Activated T-cell treated with anti-CD3 and anti-CD28 coated beads, Interleukin-2, amount 50 U/mL, for 72 hours (primary cell): ENCODE measurements at regions not wholly inside any gene's neighbourhood (a gene's known extent, or its start where the extent isn't known, plus 50 kb on each side); places are given as distances from the start of the nearest gene placed in this dataset.
"Not testable (repeated sequence)": the region's sequence is repeated elsewhere in the genome, so short reads cannot be mapped to it uniquely, and the experiment has no call there.

Source experiments
- ATAC-seq, 2 donors: fragments of 150-1000 bp; cut with Tn5 transposase; replicated peaks in 1 of 2; 2 replicates each; pipeline ENCODE4 v1.10.0; 2021; ENCODE audit warnings: moderate library complexity in 2 of 2, mild to moderate bottlenecking in 1 of 2
- DNase-seq, 2 donors: peaks; one replicate each; pipeline ENCODE4 v3.0.0; 2021 to 2022; ENCODE audit warnings: mixed read lengths in 1 of 2
- H3K27ac Mint-ChIP-seq: one replicate; pipeline ENCODE4 v1.8.0; 2022; ENCODE audit warnings: mild to moderate bottlenecking, moderate library complexity, mixed read lengths
- H3K27me3 Mint-ChIP-seq: one replicate; pipeline ENCODE4 v1.8.0; 2022; ENCODE audit warnings: low read depth, mixed read lengths
- H3K36me3 Mint-ChIP-seq, 2 donors: one replicate each; pipeline ENCODE4 v1.8.0; 2022; ENCODE audit warnings: mixed read lengths in 2 of 2, mild to moderate bottlenecking in 1 of 2; ENCODE audit not compliant: insufficient read depth in 2 of 2
- H3K4me1 Mint-ChIP-seq: one replicate; pipeline ENCODE4 v1.8.0; 2022; ENCODE audit warnings: low read depth, mixed read lengths
- H3K4me3 Mint-ChIP-seq, 2 donors: one replicate each; pipeline ENCODE4 v1.8.0; 2022; ENCODE audit warnings: mild to moderate bottlenecking in 2 of 2, mixed read lengths in 2 of 2, moderate library complexity in 2 of 2
- H3K9me3 Mint-ChIP-seq, 2 donors: one replicate each; pipeline ENCODE4 v1.8.0; 2022; ENCODE audit warnings: mixed read lengths in 2 of 2

GRCh38 chr16:33583702-33584101 lies 124.3 kb downstream of the TP53TG3F start:
- not testable (repeated sequence) for H3K27ac Mint-ChIP-seq, DNase-seq, H3K36me3 Mint-ChIP-seq, H3K9me3 Mint-ChIP-seq, H3K4me3 Mint-ChIP-seq, H3K4me1 Mint-ChIP-seq, ATAC-seq, H3K27me3 Mint-ChIP-seq

- DNase-seq, H3K4me3 Mint-ChIP-seq, H3K27ac Mint-ChIP-seq, H3K9me3 Mint-ChIP-seq, H3K36me3 Mint-ChIP-seq, H3K4me1 Mint-ChIP-seq, H3K27me3 Mint-ChIP-seq, ATAC-seq: not testable (repeated sequence)
Observed at GRCh38 chr16:33588589-33588988, 129.2 kb downstream of the TP53TG3F start.

- not testable (repeated sequence) for H3K27ac Mint-ChIP-seq, ATAC-seq, DNase-seq, H3K4me3 Mint-ChIP-seq, H3K9me3 Mint-ChIP-seq, H3K4me1 Mint-ChIP-seq, H3K27me3 Mint-ChIP-seq, H3K36me3 Mint-ChIP-seq
Observed at GRCh38 chr16:33593344-33593743, 133.9 kb downstream of the TP53TG3F start.

GRCh38 chr16:33595074-33595473 lies 135.7 kb downstream of the TP53TG3F start:
- H3K27ac Mint-ChIP-seq, H3K36me3 Mint-ChIP-seq, H3K9me3 Mint-ChIP-seq, ATAC-seq, H3K4me3 Mint-ChIP-seq, H3K27me3 Mint-ChIP-seq, DNase-seq, H3K4me1 Mint-ChIP-seq: not testable (repeated sequence)

- not testable (repeated sequence) for H3K4me1 Mint-ChIP-seq, H3K36me3 Mint-ChIP-seq, H3K9me3 Mint-ChIP-seq, DNase-seq, H3K4me3 Mint-ChIP-seq, H3K27ac Mint-ChIP-seq, ATAC-seq, H3K27me3 Mint-ChIP-seq
Observed at GRCh38 chr16:33601029-33601428, 141.6 kb downstream of the TP53TG3F start.

DNA sequence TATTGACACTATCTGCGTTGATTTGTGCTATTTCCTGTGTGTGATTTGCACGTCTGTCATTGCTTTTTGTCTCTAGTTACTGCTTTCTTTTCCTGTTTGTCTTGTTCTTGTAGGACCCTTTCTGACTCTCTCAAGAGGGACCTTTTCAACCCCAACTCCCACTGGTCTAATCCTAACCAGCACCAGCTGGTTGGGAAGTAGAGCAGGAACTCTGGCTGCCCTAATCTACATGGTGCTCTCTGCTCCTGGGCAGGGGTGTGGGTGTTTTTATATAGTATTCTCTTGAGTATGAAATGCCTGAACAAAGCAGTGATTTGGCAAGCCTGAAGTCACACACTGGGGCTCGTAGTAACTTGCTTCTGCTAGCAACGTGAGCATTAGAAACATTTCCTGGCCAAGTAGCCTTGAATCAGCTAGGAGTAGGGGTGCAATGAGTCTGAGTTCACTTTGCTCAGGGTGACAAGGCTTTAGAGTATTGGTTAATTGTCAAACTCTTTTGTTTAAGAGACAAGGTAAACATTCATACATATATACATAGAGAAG lies 164.2 kb downstream of the TP53TG3F start:
- H3K36me3 Mint-ChIP-seq, H3K4me1 Mint-ChIP-seq, H3K9me3 Mint-ChIP-seq, H3K4me3 Mint-ChIP-seq, H3K27ac Mint-ChIP-seq, H3K27me3 Mint-ChIP-seq, ATAC-seq, DNase-seq: not testable (repeated sequence)

DNA sequence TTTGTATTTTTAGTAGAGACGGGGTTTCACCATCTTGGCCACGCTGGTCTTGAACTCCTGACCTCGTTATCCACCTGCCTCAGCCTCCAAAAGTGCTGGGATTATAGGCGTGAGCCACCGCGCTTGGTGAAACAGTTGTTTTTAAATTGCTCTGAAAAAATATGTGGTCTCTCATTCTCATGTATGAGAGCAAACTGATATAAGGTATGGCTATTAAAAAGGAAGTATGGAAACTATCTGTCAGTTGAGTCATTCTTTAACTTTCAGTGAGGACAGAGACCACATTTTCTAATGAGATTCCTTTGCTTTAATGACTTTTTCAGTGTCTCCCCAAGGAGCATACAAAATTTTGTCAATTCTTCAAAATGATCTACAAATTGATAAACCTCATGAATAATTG lies 169.5 kb downstream of the TP53TG3F start:
- H3K4me1 Mint-ChIP-seq, ATAC-seq, H3K27ac Mint-ChIP-seq, DNase-seq, H3K9me3 Mint-ChIP-seq, H3K4me3 Mint-ChIP-seq, H3K36me3 Mint-ChIP-seq, H3K27me3 Mint-ChIP-seq: not testable (repeated sequence)

DNA sequence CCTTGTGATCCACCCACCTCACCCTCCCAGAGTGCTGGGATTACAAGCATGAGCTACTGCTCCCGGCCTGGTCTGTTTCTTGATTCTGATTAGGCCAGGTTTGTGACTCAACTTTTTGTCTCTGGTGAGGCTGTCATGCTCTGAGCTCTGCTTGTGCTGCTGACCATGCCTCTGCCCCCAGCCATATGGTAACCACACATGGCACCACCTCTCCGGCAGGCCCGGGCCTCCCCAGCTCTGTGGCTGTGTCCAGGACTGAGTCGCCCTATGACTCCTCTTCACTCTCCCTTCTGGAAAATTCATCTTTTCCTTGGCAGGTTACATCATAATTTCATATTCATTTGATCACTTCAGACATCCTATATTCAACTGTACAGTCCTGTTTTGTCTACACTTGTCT lies 172.3 kb downstream of the TP53TG3F start:
- not testable (repeated sequence) for ATAC-seq, H3K9me3 Mint-ChIP-seq

DNA sequence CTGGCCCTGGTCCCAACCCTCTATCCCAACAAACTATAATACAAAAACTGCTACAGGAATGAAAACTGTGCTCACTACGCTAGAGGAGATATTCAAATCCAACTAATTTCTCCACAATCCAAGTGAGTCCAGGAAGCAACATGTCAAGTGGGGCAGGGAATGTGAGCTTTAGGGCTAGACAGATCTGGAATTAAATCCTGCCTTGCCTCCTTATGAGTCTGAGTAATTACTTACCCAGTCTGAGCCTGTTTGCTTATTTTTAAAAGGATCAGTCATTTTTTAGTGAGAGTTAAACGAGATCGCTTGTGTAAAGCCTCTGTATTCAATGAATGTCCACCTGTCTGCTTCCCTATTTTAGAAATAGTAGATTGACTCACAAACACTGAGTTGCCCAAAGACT lies 174.6 kb downstream of the TP53TG3F start:
- not testable (repeated sequence) for H3K4me1 Mint-ChIP-seq, H3K27ac Mint-ChIP-seq, H3K4me3 Mint-ChIP-seq, H3K27me3 Mint-ChIP-seq, H3K9me3 Mint-ChIP-seq, H3K36me3 Mint-ChIP-seq, ATAC-seq, DNase-seq

More for the DNA sequence above, 172.3 kb downstream of the TP53TG3F start:
- H3K4me3 Mint-ChIP-seq, H3K27me3 Mint-ChIP-seq, DNase-seq, H3K4me1 Mint-ChIP-seq, H3K36me3 Mint-ChIP-seq, H3K27ac Mint-ChIP-seq: not testable (repeated sequence)

DNA sequence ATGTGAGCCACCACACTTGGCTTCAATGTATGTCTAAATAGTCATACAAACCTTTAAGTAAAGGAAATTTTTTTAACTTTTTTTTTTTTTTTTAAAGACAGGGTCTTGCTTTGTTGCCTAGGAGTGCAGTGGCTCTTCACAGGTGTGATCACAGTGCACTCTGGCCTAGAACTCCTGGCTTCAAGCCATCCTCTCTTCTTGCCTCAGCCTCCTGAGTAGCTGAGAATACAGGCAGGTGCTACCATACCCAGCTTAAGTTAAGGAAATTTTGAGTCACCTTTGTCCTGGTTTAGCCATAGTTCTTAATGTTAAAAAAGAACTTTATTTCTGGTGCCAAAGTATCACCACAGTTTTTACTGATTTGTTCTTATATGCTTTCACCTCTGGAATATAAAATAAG lies 177.3 kb downstream of the TP53TG3F start:
- not testable (repeated sequence) for H3K9me3 Mint-ChIP-seq, H3K27me3 Mint-ChIP-seq, DNase-seq, H3K36me3 Mint-ChIP-seq, H3K27ac Mint-ChIP-seq, ATAC-seq, H3K4me3 Mint-ChIP-seq, H3K4me1 Mint-ChIP-seq

DNA sequence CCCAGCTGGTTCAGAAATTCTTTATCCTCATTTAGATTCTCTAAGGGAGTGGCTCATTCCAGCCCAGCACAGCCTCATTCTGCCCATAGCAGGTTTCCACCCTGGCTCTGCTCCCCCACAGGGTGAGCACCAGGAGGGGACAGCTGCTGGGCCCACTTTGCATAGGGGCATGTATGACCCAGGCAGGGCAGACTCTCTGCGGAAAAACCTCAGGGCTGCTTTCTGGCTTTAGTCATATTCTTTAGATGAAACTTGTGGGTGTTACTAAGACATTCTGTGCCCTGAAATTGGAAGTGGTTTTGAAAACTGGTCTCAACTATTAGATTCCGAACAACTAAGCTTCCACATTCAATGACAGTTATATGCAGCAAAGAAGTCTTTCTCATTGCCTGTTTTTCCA lies 183.9 kb downstream of the TP53TG3F start:
- peak in 1 of 2 donors; percentile 44 for ATAC-seq
- H3K36me3 Mint-ChIP-seq, H3K4me3 Mint-ChIP-seq, H3K27ac Mint-ChIP-seq, DNase-seq, H3K27me3 Mint-ChIP-seq, H3K4me1 Mint-ChIP-seq, H3K9me3 Mint-ChIP-seq: not testable (repeated sequence)

- not testable (repeated sequence) for H3K9me3 Mint-ChIP-seq, ATAC-seq, H3K4me3 Mint-ChIP-seq, H3K36me3 Mint-ChIP-seq, DNase-seq, H3K27me3 Mint-ChIP-seq, H3K4me1 Mint-ChIP-seq, H3K27ac Mint-ChIP-seq
Observed at GRCh38 chr16:33643698-33644381, 184.4 kb downstream of the TP53TG3F start.

DNA sequence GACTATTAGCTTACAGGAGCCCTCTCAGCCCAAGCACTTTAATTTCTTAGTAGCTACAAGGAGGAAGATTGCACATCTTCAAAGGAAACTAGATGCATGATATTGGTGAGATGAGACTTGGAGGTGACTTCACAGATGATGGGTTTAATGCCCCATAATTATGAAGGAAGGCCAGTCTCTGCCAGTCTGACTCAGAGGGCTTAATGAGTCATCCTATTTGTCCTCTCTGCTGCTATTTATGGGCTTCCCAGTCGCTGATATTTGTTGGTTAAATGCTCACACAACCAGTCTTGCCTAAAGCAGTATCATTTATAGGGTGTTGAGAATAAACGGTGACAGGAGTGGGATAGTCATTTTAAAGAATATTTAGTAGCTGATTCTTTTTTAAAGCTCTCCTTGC lies 187.0 kb downstream of the TP53TG3F start:
- not testable (repeated sequence) for H3K9me3 Mint-ChIP-seq, H3K27ac Mint-ChIP-seq, DNase-seq, ATAC-seq, H3K27me3 Mint-ChIP-seq, H3K4me3 Mint-ChIP-seq, H3K4me1 Mint-ChIP-seq, H3K36me3 Mint-ChIP-seq

DNA sequence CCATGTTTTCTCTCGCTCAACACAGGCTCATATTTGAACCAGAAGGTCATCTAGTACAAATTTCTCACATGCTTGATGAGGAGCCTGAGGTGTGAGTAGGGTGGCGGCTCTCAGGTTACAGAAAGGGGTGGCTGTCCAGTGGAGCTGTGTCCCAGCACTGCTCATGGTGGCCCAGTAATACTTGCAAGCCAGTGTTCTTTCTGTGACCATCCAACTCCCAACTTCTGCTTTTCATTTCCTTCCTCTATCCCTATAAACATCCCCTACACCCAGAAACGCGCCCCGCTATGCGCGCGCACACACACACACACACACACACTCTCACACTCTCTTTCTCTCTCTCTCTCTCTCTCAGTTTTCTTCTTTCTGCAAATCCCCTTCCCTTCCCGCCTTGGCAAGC lies 196.3 kb downstream of the TP53TG3F start:
- H3K27ac Mint-ChIP-seq, ATAC-seq, H3K4me1 Mint-ChIP-seq, H3K36me3 Mint-ChIP-seq, H3K9me3 Mint-ChIP-seq, H3K27me3 Mint-ChIP-seq, H3K4me3 Mint-ChIP-seq, DNase-seq: not testable (repeated sequence)
